Neural progenitor cell (in vitro differentiated cells): ENCODE measurements at regions not wholly inside any gene's neighbourhood (a gene's known extent, or its start where the extent isn't known, plus 50 kb on each side); places are given as distances from the start of the nearest gene placed in this dataset.

Source experiments
- EZH2 ChIP-seq: fragments of 200-600 bp; sonication (generic); IDR thresholded peaks from 2 replicates; pipeline ENCODE4 v1.6.1; 2017; ENCODE audit warnings: antibody characterized with exemption, mild to moderate bottlenecking, moderate library complexity
- EZH2phosphoT487 ChIP-seq: fragments of 200-600 bp; sonication (generic); IDR thresholded peaks from 2 replicates; pipeline ENCODE4 v1.6.1; 2017; ENCODE audit warnings: antibody characterized with exemption
- TF ChIP-seq, protein P1 (sequence below): fragments of 200-600 bp; sonication (generic); IDR thresholded peaks from 2 replicates; pipeline ENCODE4 v1.5.1; 2017; ENCODE audit warnings: antibody characterized with exemption, mild to moderate bottlenecking

DNA sequence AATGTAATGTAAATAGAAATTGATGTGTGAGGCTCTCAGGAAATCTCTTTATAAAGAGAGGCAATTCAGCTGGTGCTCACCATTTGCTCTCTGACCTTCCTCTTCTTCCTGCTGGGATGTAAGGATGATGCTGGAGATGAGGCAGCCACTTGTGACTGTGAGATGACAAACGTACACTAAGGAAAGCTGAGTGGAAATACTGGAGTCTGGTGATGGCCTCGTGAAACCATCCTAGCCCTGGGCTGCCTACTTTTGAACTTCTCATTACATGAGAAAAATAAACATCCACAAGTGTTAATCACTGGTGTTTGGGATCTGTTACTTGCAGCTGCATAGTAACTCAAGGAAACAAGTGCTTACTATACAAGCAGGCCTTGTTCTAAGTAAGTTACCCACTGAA is 114.9 kb upstream of the NHSL1 start:
- TF ChIP-seq, protein P1, sequence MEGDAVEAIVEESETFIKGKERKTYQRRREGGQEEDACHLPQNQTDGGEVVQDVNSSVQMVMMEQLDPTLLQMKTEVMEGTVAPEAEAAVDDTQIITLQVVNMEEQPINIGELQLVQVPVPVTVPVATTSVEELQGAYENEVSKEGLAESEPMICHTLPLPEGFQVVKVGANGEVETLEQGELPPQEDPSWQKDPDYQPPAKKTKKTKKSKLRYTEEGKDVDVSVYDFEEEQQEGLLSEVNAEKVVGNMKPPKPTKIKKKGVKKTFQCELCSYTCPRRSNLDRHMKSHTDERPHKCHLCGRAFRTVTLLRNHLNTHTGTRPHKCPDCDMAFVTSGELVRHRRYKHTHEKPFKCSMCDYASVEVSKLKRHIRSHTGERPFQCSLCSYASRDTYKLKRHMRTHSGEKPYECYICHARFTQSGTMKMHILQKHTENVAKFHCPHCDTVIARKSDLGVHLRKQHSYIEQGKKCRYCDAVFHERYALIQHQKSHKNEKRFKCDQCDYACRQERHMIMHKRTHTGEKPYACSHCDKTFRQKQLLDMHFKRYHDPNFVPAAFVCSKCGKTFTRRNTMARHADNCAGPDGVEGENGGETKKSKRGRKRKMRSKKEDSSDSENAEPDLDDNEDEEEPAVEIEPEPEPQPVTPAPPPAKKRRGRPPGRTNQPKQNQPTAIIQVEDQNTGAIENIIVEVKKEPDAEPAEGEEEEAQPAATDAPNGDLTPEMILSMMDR = no peak
- TF ChIP-seq EZH2 = no peak
- TF ChIP-seq EZH2phosphoT487 = no peak
